ENCODE measurements at regions not wholly inside any gene's neighbourhood (a gene's known extent, or its start where the extent isn't known, plus 50 kb on each side); places are given as distances from the start of the nearest gene placed in this dataset.

DNA sequence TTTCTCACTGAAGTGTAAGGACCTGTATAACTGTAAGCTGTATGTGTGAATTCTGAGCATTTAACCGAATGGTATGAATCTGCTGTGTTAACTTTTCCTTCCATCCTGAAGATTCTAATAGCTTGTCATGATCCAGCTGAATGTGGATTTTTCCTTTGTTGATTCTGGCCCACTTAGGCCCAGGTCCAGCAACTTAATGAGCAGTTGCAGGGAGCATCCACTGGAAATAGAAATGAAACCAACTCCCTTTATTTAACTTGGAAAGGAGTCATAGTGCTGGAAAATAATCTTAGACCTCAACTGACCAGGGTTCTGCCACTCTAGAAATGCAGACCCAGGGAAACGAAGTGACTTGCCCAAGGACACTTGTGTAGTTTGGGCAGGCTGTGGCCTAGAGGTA lies 142.3 kb upstream of the MTNR1B start:
- Histone ChIP-seq H3K36me3 (ENCODE audit: low read length) (no peaks in the 10 kb centered on the region), H2AFZ (ENCODE audit: low read depth, low read length, severe bottlenecking) (no peak overlapping the region), H3K27me3 (ENCODE audit: low read length) (no peaks in the 10 kb centered on the region), H3K4me3 (ENCODE audit: insufficient read depth, low read length, poor library complexity, severe bottlenecking) (no peak overlapping the region), H3K4me2 (ENCODE audit: low read depth, low read length, poor library complexity, severe bottlenecking) (no peak overlapping the region), H3F3A (ENCODE audit: insufficient read depth) (no peaks in the 10 kb centered on the region), H4K20me1 (ENCODE audit: low read depth, low read length) (no peaks in the 10 kb centered on the region), H3K9ac (ENCODE audit: low read length) (no peak overlapping the region), H3K27ac (ENCODE audit: low read depth, low read length) (no peak overlapping the region), H3K9me2 (replicated peaks; ENCODE audit: insufficient read depth, low read length) (no peaks in the 10 kb centered on the region), H3K9me3 (ENCODE audit: insufficient read depth, low read length) (no peaks in the 10 kb centered on the region), H3K79me2 (ENCODE audit: insufficient read depth, low read length) (no peaks in the 10 kb centered on the region)
- no peak for TF ChIP-seq EZH2phosphoT487 (conservative IDR thresholded peaks at IDR 0.05; ENCODE audit: low read length)
- TF ChIP-seq, protein P1, sequence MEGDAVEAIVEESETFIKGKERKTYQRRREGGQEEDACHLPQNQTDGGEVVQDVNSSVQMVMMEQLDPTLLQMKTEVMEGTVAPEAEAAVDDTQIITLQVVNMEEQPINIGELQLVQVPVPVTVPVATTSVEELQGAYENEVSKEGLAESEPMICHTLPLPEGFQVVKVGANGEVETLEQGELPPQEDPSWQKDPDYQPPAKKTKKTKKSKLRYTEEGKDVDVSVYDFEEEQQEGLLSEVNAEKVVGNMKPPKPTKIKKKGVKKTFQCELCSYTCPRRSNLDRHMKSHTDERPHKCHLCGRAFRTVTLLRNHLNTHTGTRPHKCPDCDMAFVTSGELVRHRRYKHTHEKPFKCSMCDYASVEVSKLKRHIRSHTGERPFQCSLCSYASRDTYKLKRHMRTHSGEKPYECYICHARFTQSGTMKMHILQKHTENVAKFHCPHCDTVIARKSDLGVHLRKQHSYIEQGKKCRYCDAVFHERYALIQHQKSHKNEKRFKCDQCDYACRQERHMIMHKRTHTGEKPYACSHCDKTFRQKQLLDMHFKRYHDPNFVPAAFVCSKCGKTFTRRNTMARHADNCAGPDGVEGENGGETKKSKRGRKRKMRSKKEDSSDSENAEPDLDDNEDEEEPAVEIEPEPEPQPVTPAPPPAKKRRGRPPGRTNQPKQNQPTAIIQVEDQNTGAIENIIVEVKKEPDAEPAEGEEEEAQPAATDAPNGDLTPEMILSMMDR (IDR thresholded peaks at IDR 0.05; ENCODE audit: insufficient read depth, low read length, poor library complexity, severe bottlenecking): no peak

DNA sequence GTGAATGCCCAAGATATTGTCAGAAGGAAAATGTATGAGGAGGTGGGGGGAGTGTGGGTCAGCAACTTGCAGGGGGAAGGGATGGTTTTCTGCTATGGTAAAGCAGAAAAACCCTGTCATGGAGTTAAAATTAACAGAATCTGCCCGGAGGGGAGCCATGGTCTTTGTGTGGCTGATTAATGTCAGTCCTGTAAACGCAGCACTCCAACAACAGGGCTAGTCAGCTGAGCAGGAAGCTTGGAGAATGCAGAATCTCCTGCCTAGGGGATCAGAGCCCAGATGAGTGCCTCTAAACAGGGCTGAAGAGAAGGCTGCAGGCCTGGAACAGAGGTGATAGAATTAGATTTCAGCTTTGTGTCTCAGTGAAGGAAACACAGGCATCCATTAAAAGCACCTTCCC lies 140.9 kb upstream of the MTNR1B start:
- H3K4me3 ChIP-seq (ENCODE audit: insufficient read depth, low read length, poor library complexity, severe bottlenecking): no peak overlapping the region
- no peaks in the 10 kb centered on the region for H3F3A ChIP-seq (ENCODE audit: insufficient read depth)
- H3K4me2 ChIP-seq (ENCODE audit: low read depth, low read length, poor library complexity, severe bottlenecking): no peak overlapping the region
- H3K9ac ChIP-seq (ENCODE audit: low read length): no peak overlapping the region
- TF ChIP-seq EZH2phosphoT487 (conservative IDR thresholded peaks at IDR 0.05; ENCODE audit: low read length): no peak
- TF ChIP-seq, protein P1 (IDR thresholded peaks at IDR 0.05; ENCODE audit: insufficient read depth, low read length, poor library complexity, severe bottlenecking): no peak
- no peaks in the 10 kb centered on the region for H3K9me2 ChIP-seq (replicated peaks; ENCODE audit: insufficient read depth, low read length)
- H3K36me3 ChIP-seq (ENCODE audit: low read length): no peaks in the 10 kb centered on the region
- H3K9me3 ChIP-seq (ENCODE audit: insufficient read depth, low read length): no peaks in the 10 kb centered on the region
- no peak overlapping the region for H2AFZ ChIP-seq (ENCODE audit: low read depth, low read length, severe bottlenecking)
- no peak overlapping the region for H3K27ac ChIP-seq (ENCODE audit: low read depth, low read length)
- no peaks in the 10 kb centered on the region for H4K20me1 ChIP-seq (ENCODE audit: low read depth, low read length)
- H3K79me2 ChIP-seq (ENCODE audit: insufficient read depth, low read length): no peaks in the 10 kb centered on the region
- no peaks in the 10 kb centered on the region for H3K27me3 ChIP-seq (ENCODE audit: low read length)

DNA sequence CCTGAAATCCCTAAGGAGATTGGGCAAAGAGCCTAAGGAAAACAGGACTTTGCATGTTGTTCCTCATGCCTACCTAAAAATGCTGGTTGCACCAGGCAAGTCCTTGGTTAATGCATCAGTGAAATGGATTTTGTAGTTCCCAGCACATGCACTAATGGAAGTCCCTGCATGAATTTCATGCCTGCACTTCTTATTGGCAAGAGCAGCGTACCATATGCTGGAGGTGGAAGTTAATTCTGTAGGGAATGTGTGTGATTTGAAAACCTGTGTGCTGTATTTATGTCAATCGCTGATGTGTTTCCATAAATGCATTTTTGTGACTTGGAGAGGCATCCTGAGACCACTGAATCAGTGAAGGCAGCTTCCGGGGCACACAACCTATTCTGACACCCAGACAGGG lies 140.3 kb upstream of the MTNR1B start:
- H3K4me2 ChIP-seq (ENCODE audit: low read depth, low read length, poor library complexity, severe bottlenecking): no peak overlapping the region
- H3K27ac ChIP-seq (ENCODE audit: low read depth, low read length): no peak overlapping the region
- H3F3A ChIP-seq (ENCODE audit: insufficient read depth): no peaks in the 10 kb centered on the region
- H3K79me2 ChIP-seq (ENCODE audit: insufficient read depth, low read length): no peaks in the 10 kb centered on the region
- H3K36me3 ChIP-seq (ENCODE audit: low read length): no peaks in the 10 kb centered on the region
- no peaks in the 10 kb centered on the region for H3K27me3 ChIP-seq (ENCODE audit: low read length)
- no peak overlapping the region for H2AFZ ChIP-seq (ENCODE audit: low read depth, low read length, severe bottlenecking)
- no peaks in the 10 kb centered on the region for H3K9me3 ChIP-seq (ENCODE audit: insufficient read depth, low read length)
- no peak for TF ChIP-seq EZH2phosphoT487 (conservative IDR thresholded peaks at IDR 0.05; ENCODE audit: low read length)
- TF ChIP-seq, protein P1 (IDR thresholded peaks at IDR 0.05; ENCODE audit: insufficient read depth, low read length, poor library complexity, severe bottlenecking): no peak
- no peak overlapping the region for H3K9ac ChIP-seq (ENCODE audit: low read length)
- no peak overlapping the region for H3K4me3 ChIP-seq (ENCODE audit: insufficient read depth, low read length, poor library complexity, severe bottlenecking)
- H3K9me2 ChIP-seq (replicated peaks; ENCODE audit: insufficient read depth, low read length): no peaks in the 10 kb centered on the region
- H4K20me1 ChIP-seq (ENCODE audit: low read depth, low read length): no peaks in the 10 kb centered on the region

Data from SU-DHL-6 (cell line).